IPS DF 6.9 (cell line): ENCODE measurements at regions not wholly inside any gene's neighbourhood (a gene's known extent, or its start where the extent isn't known, plus 50 kb on each side); places are given as distances from the start of the nearest gene placed in this dataset.

ENCODE experiments used
- DNase-seq: peaks from one replicate; pipeline ENCODE4 v3.0.0-alpha.2; 2013; ENCODE audit warnings: low read depth, low spot score
- H3K27ac ChIP-seq: one replicate; pipeline ENCODE4 v1.5.1; 2013; ENCODE audit warnings: low read length, control low read depth
- H3K27me3 ChIP-seq: 2 replicates; pipeline ENCODE4 v1.6.1; 2013; ENCODE audit warnings: mild to moderate bottlenecking, low read length; ENCODE audit not compliant: control insufficient read depth, insufficient read depth
- H3K36me3 ChIP-seq: 2 replicates; pipeline ENCODE4 v1.6.1; 2013; ENCODE audit warnings: low read length; ENCODE audit not compliant: control insufficient read depth, insufficient read depth
- H3K4me1 ChIP-seq: 2 replicates; pipeline ENCODE4 v1.6.1; 2013; ENCODE audit warnings: low read length; ENCODE audit not compliant: control insufficient read depth, insufficient read depth
- H3K4me3 ChIP-seq: 2 replicates; pipeline ENCODE4 v1.5.1; 2013; ENCODE audit warnings: mild to moderate bottlenecking, low read length
- H3K9me3 ChIP-seq: 2 replicates; pipeline ENCODE4 v1.6.1; 2013; ENCODE audit warnings: low read length, inconsistent platforms; ENCODE audit not compliant: control insufficient read depth, insufficient read depth
- WGBS: extraction: QIAGEN DNeasy Blood & Tissue Kit; methylation state at CpG from one replicate; pipeline ENCODE4 v1.1.7; 2013; ENCODE audit warnings: mixed read lengths, missing lambda C conversion rate; ENCODE audit not compliant: insufficient read length, insufficient coverage; 5-methylcytosine and 5-hydroxymethylcytosine counted together

- WGBS, result no CpG with 5 or more reads among the region's 4 CpGs
- H3K27ac ChIP-seq, result no peak overlapping the region
- H3K27me3 ChIP-seq, result no peaks in the 10 kb centered on the region
Observed at GRCh38 chr15:59933607-59934006, 70.5 kb upstream of the FOXB1 start.

GRCh38 chr15:59931646-59932261, 72.4 kb upstream of the FOXB1 start:
- H3K4me3 ChIP-seq, result no peak overlapping the region
- no peak overlapping the region for H3K27ac ChIP-seq
- no peaks in the 10 kb centered on the region for H3K36me3 ChIP-seq
- no peak for DNase-seq
- peaks cover 1% of the 10 kb centered on the region; the same call in 1 of the 2 replicates for H3K4me1 ChIP-seq
- no CpG with 5 or more reads among the region's 7 CpGs for WGBS
- no peaks in the 10 kb centered on the region for H3K27me3 ChIP-seq
- H3K9me3 ChIP-seq, result no peaks in the 10 kb centered on the region

More at GRCh38 chr15:59933607-59934006, 70.5 kb upstream of the FOXB1 start:
- DNase-seq, result no peak
- Histone ChIP-seq H3K36me3 (no peaks in the 10 kb centered on the region), H3K9me3 (no peaks in the 10 kb centered on the region), H3K4me3 (no peak overlapping the region), H3K4me1 (peaks cover 1% of the 10 kb centered on the region; the same call in 1 of the 2 replicates)

GRCh38 chr15:59924812-59925522, 79.1 kb upstream of the FOXB1 start:
- no peak for DNase-seq
- Histone ChIP-seq H3K9me3 (no peaks in the 10 kb centered on the region), H3K4me1 (no peaks in the 10 kb centered on the region), H3K27ac (no peak overlapping the region), H3K27me3 (no peaks in the 10 kb centered on the region), H3K36me3 (no peaks in the 10 kb centered on the region), H3K4me3 (no peak overlapping the region)
- WGBS, result no CpG with 5 or more reads among the region's 8 CpGs

GRCh38 chr15:59924096-59924495, 80.0 kb upstream of the FOXB1 start:
- no peaks in the 10 kb centered on the region for H3K36me3 ChIP-seq
- no peaks in the 10 kb centered on the region; the same call in 1 of the 2 replicates for H3K9me3 ChIP-seq
- no peak overlapping the region for H3K27ac ChIP-seq
- no peaks in the 10 kb centered on the region for H3K27me3 ChIP-seq
- no peaks in the 10 kb centered on the region for H3K4me1 ChIP-seq
- DNase-seq, result no peak
- no peak overlapping the region for H3K4me3 ChIP-seq
- no CpG with 5 or more reads among the region's 6 CpGs for whole genome bisulfite sequencing

- WGBS, result no CpG with 5 or more reads among the region's 4 CpGs
- Histone ChIP-seq H3K27ac (no peak overlapping the region), H3K4me3 (no peak overlapping the region), H3K4me1 (no peaks in the 10 kb centered on the region), H3K9me3 (no peaks in the 10 kb centered on the region; the same call in 1 of the 2 replicates), H3K36me3 (no peaks in the 10 kb centered on the region), H3K27me3 (no peaks in the 10 kb centered on the region)
- no peak for DNase-seq
Observed at GRCh38 chr15:59923508-59923907, 80.6 kb upstream of the FOXB1 start.

- Histone ChIP-seq H3K4me3 (no peak overlapping the region), H3K27me3 (no peaks in the 10 kb centered on the region), H3K9me3 (no peaks in the 10 kb centered on the region; the same call in 1 of the 2 replicates), H3K4me1 (no peaks in the 10 kb centered on the region), H3K27ac (no peak overlapping the region), H3K36me3 (no peaks in the 10 kb centered on the region)
- DNase-seq, result no peak
- no CpG with 5 or more reads among the region's 11 CpGs for WGBS
Observed at GRCh38 chr15:59918994-59919951, 84.8 kb upstream of the FOXB1 start.

GRCh38 chr15:59917504-59918157, 86.5 kb upstream of the FOXB1 start:
- peak; percentile 73 for DNase-seq
- no peak overlapping the region for H3K27ac ChIP-seq
- no CpG with 5 or more reads among the region's 10 CpGs for WGBS
- H3K9me3 ChIP-seq, result no peaks in the 10 kb centered on the region; the same call in 1 of the 2 replicates
- no peaks in the 10 kb centered on the region for H3K4me1 ChIP-seq
- H3K36me3 ChIP-seq, result no peaks in the 10 kb centered on the region
- no peak overlapping the region for H3K4me3 ChIP-seq
- H3K27me3 ChIP-seq, result no peaks in the 10 kb centered on the region

- Histone ChIP-seq H3K4me1 (peaks cover 1% of the 10 kb centered on the region; the same call in 1 of the 2 replicates), H3K36me3 (no peaks in the 10 kb centered on the region), H3K4me3 (no peak overlapping the region), H3K27ac (no peak overlapping the region), H3K27me3 (no peaks in the 10 kb centered on the region), H3K9me3 (no peaks in the 10 kb centered on the region)
- WGBS, result no CpG with 5 or more reads among the region's 1 CpG
- DNase-seq, result no peak
Observed at GRCh38 chr15:59906046-59906445, 98.1 kb upstream of the FOXB1 start.

- H3K4me1 ChIP-seq, result peaks cover 1% of the 10 kb centered on the region; the same call in 1 of the 2 replicates
- no peak overlapping the region for H3K27ac ChIP-seq
- H3K27me3 ChIP-seq, result no peaks in the 10 kb centered on the region
- no peaks in the 10 kb centered on the region for H3K9me3 ChIP-seq
- no peaks in the 10 kb centered on the region for H3K36me3 ChIP-seq
- H3K4me3 ChIP-seq, result no peak overlapping the region
- no peak for DNase-seq
- no CpG with 5 or more reads among the region's 4 CpGs for WGBS
Observed at GRCh38 chr15:59905176-59905575, 98.9 kb upstream of the FOXB1 start.
